Loucy (cell line): ENCODE measurements at regions not wholly inside any gene's neighbourhood (a gene's known extent, or its start where the extent isn't known, plus 50 kb on each side); places are given as distances from the start of the nearest gene placed in this dataset.

Experiments used
- EZH2phosphoT487 ChIP-seq: fragments of 200-600 bp; IDR thresholded peaks from 2 replicates; pipeline ENCODE4 v1.6.1; 2018; ENCODE audit warnings: antibody characterized with exemption, mild to moderate bottlenecking, moderate library complexity, borderline replicate concordance
- TF ChIP-seq, protein P1 (sequence below): fragments of 200-600 bp; sonication (generic); conservative IDR thresholded peaks from 2 replicates; pipeline ENCODE4 v1.5.1; 2014; ENCODE audit warnings: mild to moderate bottlenecking, antibody characterized with exemption, low read length

DNA sequence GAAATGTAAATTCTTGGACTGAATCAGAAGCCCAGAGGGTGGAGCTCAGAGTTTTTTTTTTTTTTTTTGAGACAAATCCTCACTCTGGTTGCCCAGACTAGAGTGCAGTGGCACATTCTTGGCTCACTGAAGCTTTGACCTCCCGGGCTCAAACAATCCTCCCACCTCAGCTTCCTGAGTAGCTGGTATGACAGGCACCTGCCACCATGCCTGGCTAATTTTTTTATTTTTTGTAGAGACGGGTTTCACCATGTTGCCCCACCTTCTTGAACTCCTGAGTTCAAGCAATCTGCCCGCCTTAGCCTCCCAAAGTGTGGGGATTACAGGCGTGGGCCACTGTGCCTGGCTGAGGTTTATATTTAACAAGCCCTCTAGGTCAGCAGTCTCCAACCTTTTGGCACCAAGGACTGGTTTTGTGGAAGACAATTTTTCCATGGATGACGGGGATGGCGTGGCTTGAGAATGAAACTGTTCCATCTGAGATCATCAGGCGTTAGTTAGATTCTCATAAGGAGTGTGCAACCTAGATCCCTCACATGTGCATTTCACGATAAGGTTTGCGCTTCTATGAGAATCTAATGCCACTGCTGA, 76.7 kb downstream of the FHIP1A start:
- TF ChIP-seq, protein P1, sequence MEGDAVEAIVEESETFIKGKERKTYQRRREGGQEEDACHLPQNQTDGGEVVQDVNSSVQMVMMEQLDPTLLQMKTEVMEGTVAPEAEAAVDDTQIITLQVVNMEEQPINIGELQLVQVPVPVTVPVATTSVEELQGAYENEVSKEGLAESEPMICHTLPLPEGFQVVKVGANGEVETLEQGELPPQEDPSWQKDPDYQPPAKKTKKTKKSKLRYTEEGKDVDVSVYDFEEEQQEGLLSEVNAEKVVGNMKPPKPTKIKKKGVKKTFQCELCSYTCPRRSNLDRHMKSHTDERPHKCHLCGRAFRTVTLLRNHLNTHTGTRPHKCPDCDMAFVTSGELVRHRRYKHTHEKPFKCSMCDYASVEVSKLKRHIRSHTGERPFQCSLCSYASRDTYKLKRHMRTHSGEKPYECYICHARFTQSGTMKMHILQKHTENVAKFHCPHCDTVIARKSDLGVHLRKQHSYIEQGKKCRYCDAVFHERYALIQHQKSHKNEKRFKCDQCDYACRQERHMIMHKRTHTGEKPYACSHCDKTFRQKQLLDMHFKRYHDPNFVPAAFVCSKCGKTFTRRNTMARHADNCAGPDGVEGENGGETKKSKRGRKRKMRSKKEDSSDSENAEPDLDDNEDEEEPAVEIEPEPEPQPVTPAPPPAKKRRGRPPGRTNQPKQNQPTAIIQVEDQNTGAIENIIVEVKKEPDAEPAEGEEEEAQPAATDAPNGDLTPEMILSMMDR: no peak
- TF ChIP-seq EZH2phosphoT487: no peak
